ENCODE measurements at regions not wholly inside any gene's neighbourhood (a gene's known extent, or its start where the extent isn't known, plus 50 kb on each side); places are given as distances from the start of the nearest gene placed in this dataset.

- H3K9me3 ChIP-seq (ENCODE audit: insufficient read depth, low read length), result no peaks in the 10 kb centered on the region; the same call in 1 of the 2 replicates
- H3K9ac ChIP-seq (ENCODE audit: low read length), result no peak overlapping the region
- H3F3A ChIP-seq (ENCODE audit: insufficient read depth), result no peaks in the 10 kb centered on the region
- no peak for TF ChIP-seq EZH2phosphoT487 (conservative IDR thresholded peaks at IDR 0.05; ENCODE audit: low read length)
- no peak for TF ChIP-seq CTCF (IDR thresholded peaks at IDR 0.05; ENCODE audit: insufficient read depth, low read length, poor library complexity, severe bottlenecking)
- H3K79me2 ChIP-seq (ENCODE audit: insufficient read depth, low read length), result no peaks in the 10 kb centered on the region
- H3K27me3 ChIP-seq (ENCODE audit: low read length), result no peaks in the 10 kb centered on the region
- H3K9me2 ChIP-seq (replicated peaks; ENCODE audit: insufficient read depth, low read length), result no peaks in the 10 kb centered on the region
- H4K20me1 ChIP-seq (ENCODE audit: low read depth, low read length), result no peaks in the 10 kb centered on the region
- H3K36me3 ChIP-seq (ENCODE audit: low read length), result no peaks in the 10 kb centered on the region
- no peak overlapping the region for H3K4me3 ChIP-seq (ENCODE audit: insufficient read depth, low read length, poor library complexity, severe bottlenecking)
- no peak overlapping the region for H3K4me2 ChIP-seq (ENCODE audit: low read depth, low read length, poor library complexity, severe bottlenecking)
- H3K27ac ChIP-seq (ENCODE audit: low read depth, low read length), result no peak overlapping the region
- H2AFZ ChIP-seq (ENCODE audit: low read depth, low read length, severe bottlenecking), result no peak overlapping the region
These were observed 227.6 kb downstream of the HAO1 start for GRCh38 chr20:7712661-7713060.

DNA sequence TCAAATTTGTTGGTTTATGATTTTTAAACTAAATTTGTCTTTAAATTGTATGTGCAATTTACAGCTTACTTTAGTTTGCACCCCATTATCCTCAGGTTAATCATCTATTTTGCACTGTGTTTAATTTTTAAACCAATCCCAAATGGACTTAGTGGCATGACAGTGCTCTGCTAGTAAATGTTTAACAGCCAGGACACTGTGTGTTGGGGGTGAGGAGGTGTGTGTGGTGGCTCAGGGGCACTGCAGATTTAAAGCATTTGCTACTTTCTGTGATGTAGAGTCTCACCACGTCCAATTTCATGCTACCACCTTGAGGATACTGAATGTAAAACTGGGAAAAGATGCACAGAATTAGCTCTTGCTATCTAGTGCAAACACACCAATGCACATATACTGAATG is 225.7 kb downstream of the HAO1 start:
- H3K9me3 ChIP-seq (ENCODE audit: insufficient read depth, low read length), result no peaks in the 10 kb centered on the region; the same call in 1 of the 2 replicates
- H3K27ac ChIP-seq (ENCODE audit: low read depth, low read length), result no peak overlapping the region
- no peak overlapping the region for H3K9ac ChIP-seq (ENCODE audit: low read length)
- no peaks in the 10 kb centered on the region for H3K79me2 ChIP-seq (ENCODE audit: insufficient read depth, low read length)
- no peak overlapping the region for H3K4me2 ChIP-seq (ENCODE audit: low read depth, low read length, poor library complexity, severe bottlenecking)
- no peak for TF ChIP-seq EZH2phosphoT487 (conservative IDR thresholded peaks at IDR 0.05; ENCODE audit: low read length)
- no peak for TF ChIP-seq CTCF (IDR thresholded peaks at IDR 0.05; ENCODE audit: insufficient read depth, low read length, poor library complexity, severe bottlenecking)
- no peaks in the 10 kb centered on the region for H3F3A ChIP-seq (ENCODE audit: insufficient read depth)
- no peak overlapping the region for H3K4me3 ChIP-seq (ENCODE audit: insufficient read depth, low read length, poor library complexity, severe bottlenecking)
- no peaks in the 10 kb centered on the region for H3K36me3 ChIP-seq (ENCODE audit: low read length)
- H3K9me2 ChIP-seq (replicated peaks; ENCODE audit: insufficient read depth, low read length), result no peaks in the 10 kb centered on the region
- H4K20me1 ChIP-seq (ENCODE audit: low read depth, low read length), result no peaks in the 10 kb centered on the region
- H2AFZ ChIP-seq (ENCODE audit: low read depth, low read length, severe bottlenecking), result no peak overlapping the region
- H3K27me3 ChIP-seq (ENCODE audit: low read length), result no peaks in the 10 kb centered on the region

- H3F3A ChIP-seq (ENCODE audit: insufficient read depth), result no peaks in the 10 kb centered on the region
- no peak overlapping the region for H3K27ac ChIP-seq (ENCODE audit: low read depth, low read length)
- no peak overlapping the region for H3K9ac ChIP-seq (ENCODE audit: low read length)
- H3K27me3 ChIP-seq (ENCODE audit: low read length), result no peaks in the 10 kb centered on the region
- no peaks in the 10 kb centered on the region for H4K20me1 ChIP-seq (ENCODE audit: low read depth, low read length)
- no peak overlapping the region for H2AFZ ChIP-seq (ENCODE audit: low read depth, low read length, severe bottlenecking)
- H3K4me3 ChIP-seq (ENCODE audit: insufficient read depth, low read length, poor library complexity, severe bottlenecking), result no peak overlapping the region
- H3K4me2 ChIP-seq (ENCODE audit: low read depth, low read length, poor library complexity, severe bottlenecking), result no peak overlapping the region
- H3K36me3 ChIP-seq (ENCODE audit: low read length), result no peaks in the 10 kb centered on the region
- H3K79me2 ChIP-seq (ENCODE audit: insufficient read depth, low read length), result no peaks in the 10 kb centered on the region
- no peaks in the 10 kb centered on the region; the same call in 1 of the 2 replicates for H3K9me3 ChIP-seq (ENCODE audit: insufficient read depth, low read length)
- no peaks in the 10 kb centered on the region for H3K9me2 ChIP-seq (replicated peaks; ENCODE audit: insufficient read depth, low read length)
- TF ChIP-seq CTCF (IDR thresholded peaks at IDR 0.05; ENCODE audit: insufficient read depth, low read length, poor library complexity, severe bottlenecking), result no peak
- TF ChIP-seq EZH2phosphoT487 (conservative IDR thresholded peaks at IDR 0.05; ENCODE audit: low read length), result no peak
These were observed 223.8 kb downstream of the HAO1 start for GRCh38 chr20:7716286-7716972.
